Hematopoietic multipotent progenitor cell treated with erythropoietin and hydrocortisone succinate and interleukin-3 and kit ligand, for 8 days (in vitro differentiated cells): ENCODE measurements at regions not wholly inside any gene's neighbourhood (a gene's known extent, or its start where the extent isn't known, plus 50 kb on each side); places are given as distances from the start of the nearest gene placed in this dataset.
A peak's percentile ranks its signal among the peaks of the same experiment; 100 is the strongest.

ENCODE experiments used
- DNase-seq: peaks from one replicate; pipeline ENCODE4 v3.0.0-alpha.2; 2015

DNA sequence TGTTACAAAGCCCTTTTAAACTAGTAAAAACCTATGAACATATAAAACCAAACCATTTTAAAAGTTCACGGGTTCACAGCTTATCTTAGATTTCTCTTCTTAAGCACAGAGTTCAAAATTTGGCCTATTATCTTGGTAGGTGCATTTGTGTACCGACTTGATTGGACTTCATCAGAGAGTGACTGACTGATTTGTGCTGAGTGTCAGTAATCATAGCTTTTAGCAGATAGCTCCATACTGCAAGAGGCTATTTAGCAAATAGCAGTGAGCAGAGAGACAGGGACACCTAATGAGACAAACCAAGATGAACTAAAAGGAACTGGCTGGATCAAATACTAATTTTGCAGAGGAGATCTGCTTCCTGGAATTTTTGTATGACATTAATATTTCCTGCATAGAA is 274.5 kb downstream of the PRR16 start:
- no peak for DNase-seq

DNA sequence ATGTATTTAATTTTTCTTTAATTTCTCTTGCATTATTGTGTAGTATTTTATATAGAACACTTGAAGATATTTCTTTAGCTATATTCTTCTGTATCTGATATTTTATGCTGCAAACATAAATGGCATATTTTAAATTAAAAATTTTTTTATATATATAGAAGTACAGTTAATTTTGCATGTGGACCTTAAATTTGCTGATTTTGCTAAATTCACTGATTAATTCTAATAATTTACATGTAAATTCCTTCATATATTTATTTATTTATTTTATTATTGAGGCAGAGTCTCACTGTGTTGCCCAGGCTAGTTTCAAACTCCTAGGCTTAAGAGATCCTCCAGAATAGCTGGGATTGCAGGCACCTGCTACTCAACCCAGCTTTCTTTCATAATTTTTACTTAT is 276.9 kb downstream of the PRR16 start:
- no peak for DNase-seq

DNA sequence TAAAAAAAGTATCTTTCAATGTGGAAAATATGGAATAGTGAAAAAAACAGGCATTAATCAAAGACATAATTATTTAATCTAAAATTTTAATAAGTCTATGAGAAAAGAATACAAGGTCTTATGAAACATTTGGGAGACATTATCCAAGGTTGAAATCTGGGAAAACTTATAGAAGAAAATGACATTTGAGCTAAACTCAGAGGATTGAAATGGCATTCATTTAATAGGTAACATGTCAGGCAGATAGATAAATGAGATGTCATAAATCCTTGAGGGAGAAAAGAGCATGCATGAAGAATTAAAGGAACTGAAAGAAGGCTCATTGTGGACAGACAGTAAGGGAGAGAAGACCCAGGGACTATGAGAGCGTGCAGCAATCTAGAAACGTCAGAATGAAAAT is 284.4 kb downstream of the PRR16 start:
- no peak for DNase-seq

GRCh38 chr5:120749737-120750136 is 285.6 kb downstream of the PRR16 start:
- no peak for DNase-seq

GRCh38 chr5:120759587-120759986 is 295.5 kb downstream of the PRR16 start:
- no peak for DNase-seq

- no peak for DNase-seq
Measured at GRCh38 chr5:120761986-120762385, 297.9 kb downstream of the PRR16 start.

DNA sequence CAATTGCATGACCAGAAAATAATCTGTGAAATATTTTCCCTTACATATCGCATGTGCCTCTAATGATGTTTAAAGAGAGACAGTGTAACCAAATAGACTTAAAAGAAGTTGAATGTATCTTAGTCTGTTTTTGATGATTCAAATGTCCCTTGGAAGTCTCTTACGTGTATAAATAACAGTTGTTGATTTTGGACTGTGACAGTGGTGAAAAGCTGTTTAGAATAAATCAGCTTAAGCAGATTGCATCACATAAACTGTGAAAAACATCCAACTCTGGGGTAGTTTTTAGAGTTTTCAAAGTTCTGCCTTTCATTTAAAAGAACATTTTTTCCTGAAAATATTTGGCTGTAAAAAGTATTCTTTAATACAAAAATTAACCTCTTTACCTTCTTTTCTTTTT is 301.1 kb downstream of the PRR16 start:
- no peak for DNase-seq

DNA sequence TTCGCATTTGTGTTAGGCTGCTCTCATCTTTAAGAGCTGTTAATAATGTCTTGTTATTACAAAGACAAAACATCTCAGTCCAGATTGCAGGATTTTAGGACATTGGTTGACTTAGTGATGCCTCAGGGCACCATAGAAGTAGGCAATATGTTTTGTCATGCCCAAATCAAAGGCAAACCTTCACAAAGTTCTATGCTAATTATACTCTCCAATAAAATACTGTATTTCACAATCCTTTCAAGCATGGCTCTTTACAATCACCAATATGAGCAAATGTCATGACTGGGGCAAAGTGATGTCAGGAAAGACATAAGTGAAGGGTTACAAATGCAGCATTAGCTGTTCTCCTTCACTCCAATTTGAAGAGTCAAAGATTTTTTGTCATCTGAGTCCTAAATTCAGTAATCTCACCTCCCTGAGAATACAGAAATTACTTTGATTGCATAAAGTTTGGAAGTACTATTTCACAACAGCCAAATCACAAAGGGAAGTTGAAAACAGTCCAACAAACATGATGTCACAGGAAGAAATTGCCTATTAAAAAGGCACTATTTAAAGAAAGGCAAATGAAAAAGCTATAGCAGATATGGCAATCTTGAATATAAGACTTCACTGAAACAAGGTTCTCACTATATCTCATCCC is 303.2 kb downstream of the PRR16 start:
- no peak for DNase-seq

- DNase-seq: no peak
Measured at GRCh38 chr5:120769312-120769872, 305.3 kb downstream of the PRR16 start.

- no peak for DNase-seq
Measured at GRCh38 chr5:120771202-120771601, 307.1 kb downstream of the PRR16 start.

GRCh38 chr5:120778491-120779484 is 314.7 kb downstream of the PRR16 start:
- no peak for DNase-seq

DNA sequence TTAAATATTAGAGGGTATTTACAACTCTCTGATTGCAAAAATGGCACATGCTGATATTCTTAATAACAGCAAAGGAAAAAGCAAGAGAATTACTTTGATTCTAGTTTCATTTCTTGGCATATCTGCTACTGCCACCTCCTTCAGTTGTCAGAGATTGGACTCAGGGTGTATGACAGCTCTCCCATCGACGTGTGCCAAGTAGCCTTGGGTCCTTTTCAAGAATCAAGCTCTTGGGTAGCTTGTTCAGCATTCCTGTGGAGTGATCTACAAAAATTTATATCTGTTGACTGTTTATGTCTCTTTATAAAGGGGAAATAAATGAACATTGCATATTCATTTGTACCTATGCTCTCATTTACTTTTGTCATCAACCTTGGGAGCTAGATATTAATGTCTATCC is 315.6 kb downstream of the PRR16 start:
- DNase-seq: no peak

GRCh38 chr5:120788481-120788880 is 324.4 kb downstream of the PRR16 start:
- DNase-seq: no peak

GRCh38 chr5:120789918-120790317 is 325.8 kb downstream of the PRR16 start:
- no peak for DNase-seq

GRCh38 chr5:120790339-120790738 is 326.2 kb downstream of the PRR16 start:
- no peak for DNase-seq

GRCh38 chr5:120792477-120792876 is 328.4 kb downstream of the PRR16 start:
- no peak for DNase-seq

DNA sequence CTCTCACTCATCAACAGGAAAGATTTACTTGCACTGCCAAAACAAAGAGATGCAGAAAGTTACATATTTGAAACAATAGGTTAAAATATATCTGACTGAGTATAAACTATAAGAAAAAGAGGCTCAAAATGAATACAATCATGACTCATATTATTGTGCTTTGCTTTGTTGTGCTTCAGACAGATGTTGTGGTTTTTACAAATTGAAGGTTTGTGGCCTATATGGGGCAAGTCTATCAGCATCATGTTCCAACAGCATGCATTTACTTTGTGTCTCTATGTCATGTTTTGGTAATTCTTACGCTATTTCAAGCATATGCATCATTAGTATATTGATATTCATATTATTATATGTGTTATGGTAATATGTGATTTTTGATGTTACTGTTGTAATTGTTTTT is 330.0 kb downstream of the PRR16 start:
- DNase-seq: no peak

- DNase-seq: peak; percentile 6
Measured at GRCh38 chr5:120803282-120803681, 339.2 kb downstream of the PRR16 start.

DNA sequence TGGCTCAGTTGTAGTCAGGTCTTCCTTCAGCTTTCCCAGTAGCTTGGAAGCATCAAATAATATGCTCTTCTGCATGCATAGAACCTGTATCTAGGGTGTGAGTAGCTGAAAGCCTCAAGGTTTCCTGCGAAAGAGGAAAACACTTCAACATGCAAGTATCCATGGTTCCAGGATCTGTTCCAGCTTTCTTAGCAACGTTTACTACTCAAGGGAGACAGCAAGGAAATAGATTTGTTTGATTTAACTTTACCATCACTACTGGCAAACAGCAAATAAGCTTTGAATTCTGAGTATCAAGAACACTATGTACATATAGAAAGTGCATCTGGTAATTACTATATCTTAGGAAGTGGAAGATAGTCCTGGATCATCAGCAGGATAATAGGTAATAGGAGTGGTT is 341.0 kb downstream of the PRR16 start:
- DNase-seq: no peak

DNA sequence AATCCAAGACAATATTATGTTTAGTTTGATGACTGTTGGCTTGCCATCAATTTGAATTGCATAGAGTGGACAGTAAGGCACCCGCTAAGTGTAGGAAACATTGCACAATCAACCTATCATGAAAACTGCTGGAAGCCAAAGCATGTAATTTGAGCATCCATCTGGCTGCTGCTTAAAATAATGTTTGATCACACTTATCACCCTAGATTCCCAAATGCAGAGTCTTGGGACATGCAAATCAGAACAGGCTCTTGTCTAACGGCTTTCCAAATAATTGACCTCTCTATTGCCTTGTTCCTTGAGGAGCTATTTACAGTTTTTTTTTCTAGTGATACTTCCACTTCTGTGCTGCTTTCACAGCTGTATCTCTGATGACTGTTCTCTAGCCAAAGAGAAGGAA is 342.1 kb downstream of the PRR16 start:
- DNase-seq: no peak

GRCh38 chr5:120808135-120808534 is 344.0 kb downstream of the PRR16 start:
- no peak for DNase-seq

DNA sequence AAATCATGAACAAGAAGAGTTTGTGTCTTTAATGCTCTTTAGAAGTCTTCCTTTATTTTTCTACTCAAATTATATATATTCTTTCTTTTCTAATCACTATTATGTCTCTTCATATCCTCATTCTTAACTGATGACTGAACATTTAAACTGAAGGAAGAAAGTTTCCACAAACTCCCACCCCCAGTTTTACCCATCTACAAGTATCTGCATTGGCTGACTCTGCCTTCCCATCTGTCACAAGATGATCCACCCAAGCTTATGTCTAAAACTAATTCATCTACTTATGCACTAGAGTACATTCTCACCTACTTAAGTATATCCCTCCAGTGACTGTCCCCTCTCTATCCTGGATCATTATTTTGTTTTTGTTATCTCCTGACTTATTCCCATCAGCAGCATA is 344.5 kb downstream of the PRR16 start:
- DNase-seq: no peak

- no peak for DNase-seq
Measured at GRCh38 chr5:120813551-120813950, 349.5 kb downstream of the PRR16 start.
